Kidney capillary endothelial cell (primary cell): ENCODE measurements at regions not wholly inside any gene's neighbourhood (a gene's known extent, or its start where the extent isn't known, plus 50 kb on each side); places are given as distances from the start of the nearest gene placed in this dataset.
A peak's percentile ranks its signal among the peaks of the same experiment; 100 is the strongest.
"Not testable (repeated sequence)": the region's sequence is repeated elsewhere in the genome, so short reads cannot be mapped to it uniquely, and the experiment has no call there.

ENCODE experiments used
- DNase-seq: peaks from one replicate; pipeline ENCODE4 v3.0.0-alpha.2; 2018; ENCODE audit warnings: low spot score

DNA sequence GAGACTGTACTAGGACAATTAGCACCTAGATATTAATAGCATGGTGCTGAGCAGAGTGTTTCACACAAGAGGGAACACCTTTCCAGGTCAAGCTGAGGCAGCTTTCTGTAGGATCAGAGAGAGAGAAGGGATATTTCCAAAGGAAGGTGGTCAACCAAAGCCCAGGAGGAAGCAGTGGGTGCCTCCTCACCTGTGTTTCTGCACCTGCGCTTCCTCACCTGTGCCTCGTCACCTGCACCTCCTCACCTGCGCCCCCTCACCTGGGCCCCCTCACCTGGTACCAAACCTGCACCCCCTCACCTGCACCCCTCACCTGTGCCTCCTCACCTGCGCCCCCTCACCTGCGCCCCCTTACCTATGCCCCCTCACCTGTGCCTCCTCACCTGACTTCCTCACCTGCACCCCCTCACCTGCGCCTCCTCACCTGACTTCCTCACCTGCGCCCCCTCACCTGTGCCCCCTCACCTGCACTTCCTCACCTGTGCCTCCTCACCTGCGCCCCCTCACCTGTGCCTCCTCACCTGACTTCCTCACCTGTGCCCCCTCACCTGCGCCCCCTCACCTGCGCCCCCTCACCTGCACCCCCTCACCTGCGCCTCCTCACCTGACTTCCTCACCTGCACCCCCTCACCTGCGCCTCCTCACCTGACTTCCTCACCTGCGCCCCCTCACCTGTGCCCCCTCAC, 67.9 kb downstream of the TTLL2 start:
- no peak for DNase-seq

DNA sequence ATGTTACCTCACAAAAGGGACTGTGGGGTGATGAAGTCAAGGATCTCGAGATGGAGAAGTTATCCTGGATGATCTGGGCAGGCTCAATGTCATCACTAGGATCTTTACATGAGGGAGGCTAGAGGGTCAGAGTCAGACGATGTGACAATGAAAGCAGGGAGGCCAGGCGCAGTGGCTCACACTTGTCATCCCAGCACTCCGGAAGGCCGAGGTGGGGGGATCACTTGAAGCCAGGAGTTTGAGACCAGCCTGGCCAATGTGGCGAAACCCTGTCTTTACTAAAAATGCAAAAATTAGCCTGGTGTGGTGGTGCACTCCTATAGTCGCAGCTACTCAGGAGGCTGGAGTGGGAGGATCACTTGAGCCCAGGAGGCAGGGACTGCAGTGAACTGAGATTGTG, 68.8 kb downstream of the TTLL2 start:
- DNase-seq: no peak

GRCh38 chr6:167394339-167394738, 69.5 kb downstream of the TTLL2 start:
- no peak for DNase-seq

DNA sequence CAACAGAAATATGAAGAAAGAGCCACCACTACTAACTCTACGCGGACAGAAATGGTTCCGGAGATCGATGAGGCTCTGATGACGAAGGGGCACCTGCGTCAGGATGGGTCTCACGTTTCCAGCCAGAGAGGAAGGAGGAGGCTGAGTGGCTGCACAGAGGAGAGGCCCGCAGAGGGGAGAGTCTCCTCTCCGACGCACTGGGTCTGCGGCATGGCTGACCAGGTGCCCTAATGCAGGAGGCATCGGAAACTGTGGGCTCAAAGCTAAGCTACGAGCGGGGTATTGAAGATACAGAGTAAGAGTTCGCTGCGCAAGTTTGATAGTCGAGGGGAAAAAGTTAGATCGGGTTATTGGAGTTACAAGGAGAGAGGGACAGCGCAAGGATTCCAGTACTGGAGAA, 69.9 kb downstream of the TTLL2 start:
- no peak for DNase-seq

DNA sequence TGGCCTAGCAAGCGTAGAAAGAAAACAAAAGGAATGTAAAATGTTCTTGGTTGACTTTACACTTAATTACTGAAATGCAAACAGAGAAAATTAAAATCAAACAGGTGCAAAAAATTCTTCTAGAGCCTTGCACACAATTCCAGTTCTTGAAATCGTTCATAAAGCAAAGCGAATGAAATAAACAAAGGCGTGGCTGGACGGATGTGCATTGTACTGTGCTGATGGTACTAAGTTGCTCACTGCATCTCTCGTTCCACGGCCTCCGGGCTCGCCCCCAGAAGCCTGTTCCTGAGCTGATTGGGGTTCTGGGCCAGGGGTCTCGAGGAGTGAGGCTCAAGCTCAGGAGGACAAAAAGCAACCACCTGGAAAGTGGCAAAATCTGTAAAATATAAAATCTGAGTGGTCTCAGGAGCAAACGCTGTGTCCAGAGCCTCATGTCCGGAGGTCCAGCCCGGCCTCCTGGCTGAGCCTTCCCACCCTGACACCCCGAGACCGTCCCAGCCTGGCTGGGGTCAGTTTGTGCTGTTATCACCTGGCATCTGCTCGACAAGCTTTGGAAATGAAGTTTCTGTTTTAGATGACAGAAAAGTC, 71.3 kb downstream of the TTLL2 start:
- DNase-seq: no peak

DNA sequence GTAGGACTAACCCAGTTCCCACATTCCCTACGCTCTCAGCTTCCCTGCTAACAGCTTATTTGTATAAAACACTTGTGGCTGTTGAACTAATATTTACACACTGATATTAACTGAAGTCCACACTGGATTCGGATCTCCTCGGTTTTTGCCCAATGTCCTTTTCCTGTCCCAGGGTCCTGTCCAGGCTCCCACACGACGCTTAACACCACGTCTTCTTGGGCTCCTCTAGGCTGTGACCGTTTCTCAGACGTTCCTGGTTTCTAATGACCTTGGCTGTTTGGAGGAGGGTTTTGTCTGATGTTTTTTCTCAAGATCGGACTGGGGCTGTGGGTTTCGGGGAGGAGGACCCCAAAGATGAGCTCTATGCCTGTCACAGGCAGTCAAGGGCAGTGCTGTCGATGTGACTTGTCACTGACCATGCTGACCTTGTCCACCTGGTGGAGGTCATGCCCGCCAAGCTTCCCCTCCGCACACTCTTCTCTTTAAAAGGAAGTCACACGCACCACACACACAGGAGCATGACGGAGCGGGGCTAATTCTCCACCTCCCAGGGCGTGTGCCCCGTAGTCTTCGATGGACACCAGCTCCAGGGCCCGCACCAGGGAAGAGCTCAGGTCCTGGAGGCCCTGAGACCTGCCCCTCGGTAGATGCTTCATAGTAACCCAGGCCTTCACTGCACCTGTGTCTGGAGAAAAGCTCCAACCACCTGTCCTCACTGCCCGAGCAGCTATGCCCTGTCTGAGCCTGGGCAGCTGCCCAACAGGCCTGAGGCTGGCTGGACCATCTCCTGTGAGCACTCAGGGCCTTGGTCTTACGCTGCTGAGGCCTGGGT, 72.0 kb downstream of the TTLL2 start:
- no peak for DNase-seq

- no peak for DNase-seq
These were observed 72.8 kb downstream of the TTLL2 start for GRCh38 chr6:167397712-167398111.

DNA sequence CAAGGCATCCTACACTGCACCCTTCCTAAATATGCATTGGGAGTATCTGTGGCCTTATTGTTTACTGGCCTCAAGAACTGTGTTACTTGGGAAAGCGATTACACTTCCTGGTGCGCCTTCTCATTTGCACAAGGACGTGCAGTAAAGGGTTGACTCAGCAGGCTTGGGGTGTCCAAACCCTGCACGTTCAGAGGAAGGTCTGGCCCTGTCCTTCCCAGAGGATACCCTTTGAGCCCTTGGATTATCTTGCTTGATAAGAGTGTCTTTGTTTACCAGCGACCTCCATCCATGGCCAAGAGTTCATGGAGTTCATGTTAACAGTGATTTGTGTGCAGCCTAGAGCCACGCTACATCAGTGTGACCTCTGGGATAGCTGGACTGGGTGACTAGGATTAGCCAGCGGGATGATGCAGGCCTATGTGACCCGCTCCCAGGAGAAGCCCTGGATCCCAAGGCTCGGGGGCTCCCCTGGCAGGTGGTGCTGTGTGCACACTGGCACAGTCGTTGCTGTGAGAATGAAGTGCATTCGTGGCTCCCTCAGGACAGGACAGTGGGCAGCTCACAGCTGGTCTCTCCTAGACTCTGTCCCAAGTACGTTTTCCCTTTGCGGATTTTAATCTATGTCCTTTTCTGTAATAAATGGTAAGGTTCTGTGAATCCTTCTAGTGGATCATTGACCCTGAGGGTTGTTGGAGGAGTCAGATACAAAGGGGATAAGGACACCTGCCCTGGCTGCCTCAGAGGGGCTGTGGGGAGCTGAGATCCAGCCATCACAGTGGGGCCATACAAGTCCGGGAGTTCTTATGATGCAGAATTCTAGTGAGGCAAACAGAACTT, 73.5 kb downstream of the TTLL2 start:
- no peak for DNase-seq

DNA sequence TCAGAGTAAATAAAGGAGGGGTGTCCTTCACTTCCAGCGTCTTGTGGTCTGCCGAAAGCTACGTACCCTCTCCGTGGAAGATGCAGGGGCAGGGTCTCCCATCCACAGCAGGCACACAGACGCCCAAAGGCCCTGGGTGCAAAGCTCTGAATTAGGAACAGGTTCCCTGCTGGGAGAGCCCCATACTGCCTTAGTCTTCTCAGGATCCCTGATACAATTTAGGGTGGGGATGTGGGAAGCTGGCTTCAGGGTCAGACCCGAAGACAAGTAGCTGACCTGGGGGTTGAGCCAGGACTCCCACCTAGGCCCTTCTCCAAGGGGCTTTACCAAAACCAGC, 74.1 kb downstream of the TTLL2 start:
- DNase-seq: no peak

GRCh38 chr6:167399599-167399998, 74.7 kb downstream of the TTLL2 start:
- no peak for DNase-seq

DNA sequence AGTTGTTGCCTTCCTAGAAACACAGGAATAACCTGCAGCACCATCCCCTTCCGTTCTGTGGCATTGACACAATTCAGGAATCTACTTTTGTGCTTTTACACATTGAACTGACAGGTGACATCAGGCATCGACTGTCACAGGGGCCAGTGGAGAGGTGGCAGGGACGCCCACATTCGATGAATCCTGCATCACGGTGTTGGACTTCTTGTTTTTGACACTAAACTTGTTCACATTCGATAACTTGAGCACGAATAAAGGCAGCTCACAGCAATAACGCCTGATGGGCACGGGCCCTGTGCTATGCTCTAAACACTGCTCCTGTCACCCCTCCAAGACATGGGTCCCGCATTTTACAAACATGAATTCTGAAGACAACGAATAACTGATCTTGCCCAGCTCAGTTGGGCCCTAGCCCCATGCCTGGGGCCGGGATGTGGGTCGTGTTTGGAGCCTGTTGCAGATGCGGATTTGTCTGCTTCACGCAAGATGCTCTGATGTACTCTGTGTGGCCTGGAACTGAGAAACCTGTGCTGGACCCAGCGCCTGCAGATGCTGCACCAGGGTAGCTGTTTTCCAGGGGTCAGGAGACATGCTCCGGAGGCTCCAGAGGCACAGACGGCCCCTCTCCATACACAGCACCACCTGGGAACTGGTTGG, 75.7 kb downstream of the TTLL2 start:
- no peak for DNase-seq

GRCh38 chr6:167401525-167402194, 76.8 kb downstream of the TTLL2 start:
- peak; percentile 69 for DNase-seq

GRCh38 chr6:167402195-167402686, 77.4 kb downstream of the TTLL2 start:
- DNase-seq: no peak

- no peak for DNase-seq
These were observed 78.5 kb downstream of the TTLL2 start for GRCh38 chr6:167403427-167403826.

- no peak for DNase-seq
These were observed 79.6 kb downstream of the TTLL2 start for GRCh38 chr6:167404385-167405049.

- DNase-seq: no peak
These were observed 81.1 kb downstream of the TTLL2 start for GRCh38 chr6:167405778-167406532.

DNA sequence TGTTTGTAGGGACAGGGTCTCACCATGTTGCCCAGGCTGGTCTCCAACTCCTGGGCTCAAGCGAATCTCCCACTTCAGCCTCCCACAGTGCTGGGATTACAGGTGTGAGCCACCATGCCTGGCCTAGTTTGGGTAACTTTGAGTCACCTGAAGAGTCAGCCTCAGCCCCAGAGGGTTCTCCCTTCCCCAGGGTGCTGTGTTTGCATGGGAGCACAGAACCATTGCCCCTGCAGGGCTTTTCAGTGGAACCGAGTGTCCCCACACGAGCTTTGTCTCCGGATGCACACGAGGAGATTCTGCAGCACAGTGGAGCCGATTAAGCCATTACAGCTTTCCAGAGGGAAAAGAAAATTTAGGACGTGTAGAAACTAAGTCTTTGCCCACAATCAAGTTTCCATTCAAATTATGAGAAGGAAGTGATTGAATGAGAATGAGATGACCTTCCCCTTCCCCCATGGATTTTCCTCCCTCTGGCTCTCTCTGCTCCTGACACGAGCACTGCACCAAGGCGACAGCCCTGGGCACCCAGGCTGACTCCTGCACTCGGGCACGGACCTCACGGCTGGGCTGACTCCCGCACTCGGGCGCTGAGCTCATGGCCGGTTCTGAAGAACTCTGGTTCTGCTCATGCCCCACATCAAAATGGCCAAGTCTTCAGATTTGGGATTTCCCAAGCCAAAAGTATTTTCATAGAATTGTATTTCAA, 81.8 kb downstream of the TTLL2 start:
- not testable (repeated sequence) for DNase-seq

- DNase-seq: no peak
These were observed 82.6 kb downstream of the TTLL2 start for GRCh38 chr6:167407239-167408064.
